IMR-90 (cell line): ENCODE measurements at regions not wholly inside any gene's neighbourhood (a gene's known extent, or its start where the extent isn't known, plus 50 kb on each side); places are given as distances from the start of the nearest gene placed in this dataset.

Source experiments
- ATAC-seq: fragments of 200-7000 bp; cut with Tn5 transposase; 2 replicates; pipeline ENCODE4 v1.9.1; 2020; ENCODE audit warnings: low read depth, mild to moderate bottlenecking, moderate library complexity
- BruUV-seq: library from RNA; stranded (reverse); fragments of 400-500 nt; replicated peaks from 2 replicates; lab custom pipeline; 2021; lab: Mats Ljungman, UMichigan
- CTCF ChIA-PET: fragments of 300-600 bp; formaldehyde crosslinking; extraction: SDS; loops from one replicate; lab custom pipeline; 2021; ENCODE audit warnings: antibody characterized with exemption; lab: Yijun Ruan, JAX
- POLR2A ChIA-PET: fragments of 300-600 bp; sonication (Branson Sonifier 250); formaldehyde crosslinking; loops from one replicate; lab custom pipeline; 2022; ENCODE audit warnings: antibody characterized with exemption; ENCODE audit not compliant: unreplicated experiment; lab: Charles Lee
- DNase-seq: peaks from one replicate; pipeline ENCODE4 v3.0.0; 2013
- H2AFZ ChIP-seq: replicated peaks from 2 replicates; pipeline ENCODE3; 2013; ENCODE audit warnings: low read length, mild to moderate bottlenecking; ENCODE audit not compliant: poor library complexity
- H2AK5ac ChIP-seq: 2 replicates; pipeline ENCODE4 v1.6.1; 2013; ENCODE audit warnings: low read depth, low read length, inconsistent platforms
- H2AK9ac ChIP-seq: replicated peaks from 2 replicates; pipeline ENCODE3; 2013; ENCODE audit warnings: mild to moderate bottlenecking, low read depth, low read length, moderate library complexity; ENCODE audit not compliant: poor library complexity
- H2BK120ac ChIP-seq: 2 replicates; pipeline ENCODE4 v1.6.1; 2013; ENCODE audit warnings: low read depth, low read length, inconsistent platforms
- H2BK15ac ChIP-seq: 3 replicates; pipeline ENCODE4 v1.6.1; 2013; ENCODE audit warnings: low read depth, low read length, inconsistent platforms
- H2BK20ac ChIP-seq: 2 replicates; pipeline ENCODE4 v1.6.1; 2013; ENCODE audit warnings: low read depth, mild to moderate bottlenecking, inconsistent platforms, low read length, moderate library complexity
- H2BK5ac ChIP-seq: 2 replicates; pipeline ENCODE4 v1.6.1; 2013; ENCODE audit warnings: mild to moderate bottlenecking, low read depth, low read length, inconsistent platforms; ENCODE audit not compliant: poor library complexity, severe bottlenecking
- H3K14ac ChIP-seq: replicated peaks from 2 replicates; pipeline ENCODE4 v1.6.1; 2013; ENCODE audit warnings: low read depth, low read length, inconsistent platforms
- H3K18ac ChIP-seq: 2 replicates; pipeline ENCODE4 v1.6.1; 2013; ENCODE audit warnings: low read depth, low read length, control low read depth
- H3K23ac ChIP-seq: 2 replicates; pipeline ENCODE4 v1.6.1; 2013; ENCODE audit warnings: low read depth, low read length, inconsistent platforms
- H3K27ac ChIP-seq: 2 replicates; pipeline ENCODE4 v1.5.1; 2013; ENCODE audit warnings: mild to moderate bottlenecking, control low read depth, low read length; ENCODE audit not compliant: insufficient read depth
- H3K27me3 ChIP-seq: 2 replicates; pipeline ENCODE4 v1.6.1; 2013; ENCODE audit warnings: low read length; ENCODE audit not compliant: control insufficient read depth, insufficient read depth
- H3K36me3 ChIP-seq: 2 replicates; pipeline ENCODE4 v1.6.1; 2013; ENCODE audit warnings: low read length, mixed read lengths; ENCODE audit not compliant: control insufficient read depth, insufficient read depth
- H3K4ac ChIP-seq: 2 replicates; pipeline ENCODE4 v1.6.1; 2013; ENCODE audit warnings: low read depth, low read length, inconsistent platforms
- H3K4me1 ChIP-seq: 2 replicates; pipeline ENCODE4 v1.6.1; 2013; ENCODE audit warnings: low read length, mixed read lengths; ENCODE audit not compliant: control insufficient read depth, insufficient read depth
- H3K4me2 ChIP-seq: 2 replicates; pipeline ENCODE4 v1.6.1; 2013; ENCODE audit warnings: low read depth, mild to moderate bottlenecking, control low read depth, low read length, moderate library complexity
- H3K4me3 ChIP-seq: 2 replicates; pipeline ENCODE4 v1.5.1; 2013; ENCODE audit warnings: low read depth, mild to moderate bottlenecking, control low read depth, low read length, moderate library complexity; ENCODE audit not compliant: insufficient read depth
- H3K56ac ChIP-seq: 2 replicates; pipeline ENCODE4 v1.6.1; 2013; ENCODE audit warnings: low read length, inconsistent platforms; ENCODE audit not compliant: insufficient read depth; ENCODE audit errors: extremely low read depth
- H3K79me1 ChIP-seq, 2 experiments: 2 replicates each; pipeline ENCODE4 v1.6.1; 2013; ENCODE audit warnings: low read length in 2 of 2, inconsistent platforms in 1 of 2, low read depth in 1 of 2
- H3K9ac ChIP-seq: 2 replicates; pipeline ENCODE4 v1.6.1; 2013; ENCODE audit warnings: low read depth, low read length, control low read depth
- H3K9me1 ChIP-seq: 2 replicates; pipeline ENCODE4 v1.6.1; 2013; ENCODE audit warnings: low read length, inconsistent platforms; ENCODE audit not compliant: insufficient read depth
- H3K9me3 ChIP-seq: 2 replicates; pipeline ENCODE4 v1.6.1; 2013; ENCODE audit warnings: low read length; ENCODE audit not compliant: control insufficient read depth, insufficient read depth
- H4K20me1 ChIP-seq: 2 replicates; pipeline ENCODE4 v1.6.1; 2013; ENCODE audit warnings: low read length, inconsistent platforms; ENCODE audit not compliant: insufficient read depth
- H4K5ac ChIP-seq: 2 replicates; pipeline ENCODE4 v1.6.1; 2013; ENCODE audit warnings: mild to moderate bottlenecking, low read depth, low read length, control low read depth
- H4K8ac ChIP-seq, 2 experiments: 2 replicates each; pipeline ENCODE4 v1.6.1; 2013; ENCODE audit warnings: low read depth in 2 of 2, low read length in 2 of 2, control low read depth in 1 of 2, inconsistent platforms in 1 of 2
- H4K91ac ChIP-seq: 2 replicates; pipeline ENCODE4 v1.6.1; 2013; ENCODE audit warnings: low read depth, low read length, inconsistent platforms; ENCODE audit not compliant: insufficient read depth
- BHLHE40 ChIP-seq: fragments of 150-350 bp; IDR thresholded peaks from 2 replicates; pipeline ENCODE4 v1.6.1; 2016; ENCODE audit warnings: mild to moderate bottlenecking, low read depth, low read length
- CTCF ChIP-seq: conservative IDR thresholded peaks from 2 replicates; pipeline ENCODE4 v1.5.1; 2012; ENCODE audit warnings: mild to moderate bottlenecking, low read depth, low read length, improper control_type of control experiment
- FOS ChIP-seq: fragments of 150-350 bp; IDR thresholded peaks from 2 replicates; pipeline ENCODE4 v1.6.1; 2016; ENCODE audit warnings: low read depth, low read length
- MAZ ChIP-seq: IDR thresholded peaks from 2 replicates; pipeline ENCODE4 v1.6.1; 2012; ENCODE audit warnings: low read depth, mild to moderate bottlenecking, low read length, improper control_type of control experiment, moderate library complexity, borderline replicate concordance
- NFE2L2 ChIP-seq: fragments of 150-350 bp; IDR thresholded peaks from 2 replicates; pipeline ENCODE4 v1.6.1; 2016; ENCODE audit warnings: low read depth, mild to moderate bottlenecking, low read length
- POLR2A ChIP-seq: IDR thresholded peaks from 2 replicates; pipeline ENCODE4 v1.6.1; 2012; ENCODE audit warnings: mild to moderate bottlenecking, low read depth, low read length
- SMC3 ChIP-seq: fragments of 150-350 bp; IDR thresholded peaks from 2 replicates; pipeline ENCODE4 v1.6.1; 2016; ENCODE audit warnings: low read depth, mild to moderate bottlenecking, antibody characterized with exemption, low read length, moderate library complexity
- WGBS, 2 experiments: methylation state at CpG; one replicate each; pipeline versions ENCODE4 v1.1.5 to v1.1.7; 2013; ENCODE audit warnings: missing lambda C conversion rate in 2 of 2; ENCODE audit not compliant: insufficient read length in 1 of 2; ENCODE audit errors: extremely low coverage in 2 of 2; 5-methylcytosine and 5-hydroxymethylcytosine counted together
- dilution Hi-C: fragments of 300-500 bp; cut with HindIII; formaldehyde crosslinking; loops from one replicate; pipeline ENCODE4 v1.14.3; 2018; ENCODE audit warnings: low sequenced_read_pairs; ENCODE audit not compliant: unreplicated experiment
- in situ Hi-C: fragments of 300-500 bp; cut with MboI; formaldehyde crosslinking; loops from 3 replicates; pipeline ENCODE4 v1.14.3; 2019; ENCODE audit warnings: low sequenced_read_pairs, inconsistent platforms, mixed read lengths
- intact Hi-C: fragments of 100-400 bp; cut with micrococcal nuclease; formaldehyde crosslinking; loops from 2 replicates; pipeline ENCODE4 v1.10.0; 2022

- no TSS peak for BruUV-seq
- in situ Hi-C loops = no loop called here
- Histone ChIP-seq H4K91ac (no peak overlapping the region), H3K9ac (no peak overlapping the region), H3K4me1 (no peaks in the 10 kb centered on the region), H3K9me3 (no peaks in the 10 kb centered on the region), H3K18ac (no peak overlapping the region), H3K56ac (no peak overlapping the region), H3K27ac (no peak overlapping the region), H4K8ac (no peak overlapping the region), H2AK9ac (no peak overlapping the region), H2AFZ (no peak overlapping the region), H2BK5ac (no peak overlapping the region), H2BK120ac (no peak overlapping the region), H3K23ac (no peak overlapping the region), H3K4ac (no peak overlapping the region), H3K79me1 (no peaks in the 10 kb centered on the region), H2BK20ac (no peak overlapping the region), H3K14ac (no peak overlapping the region), H4K5ac (no peak overlapping the region), H3K36me3 (no peaks in the 10 kb centered on the region), H2BK15ac (no peak overlapping the region), H3K4me3 (no peak overlapping the region), H2AK5ac (no peak overlapping the region), H4K20me1 (no peaks in the 10 kb centered on the region), H3K27me3 (peaks cover 5% of the 10 kb centered on the region), H3K4me2 (no peak overlapping the region), H3K9me1 (no peaks in the 10 kb centered on the region)
- DNase-seq (no peak), ATAC-seq (no peak)
- ChIA-PET CTCF (interaction anchor here (0.6 kb wide), 1 partner anchor 192 kb away, joined by 3 read pairs; no protein-coding TSS in a partner anchor), POLR2A (no interaction called here)
- no CpG with 5 or more reads among the region's 2 CpGs for WGBS, 2 experiments
- dilution Hi-C loops = no loop called here
- intact Hi-C loops = no loop called here
- TF ChIP-seq FOS (no peak), MAZ (no peak), CTCF (no peak), NFE2L2 (no peak), SMC3 (no peak), POLR2A (no peak), BHLHE40 (no peak)
Measured at GRCh38 chr2:204240961-204241360, 304.3 kb upstream of the PARD3B start.
